SH-SY5Y (cell line): ENCODE measurements at regions not wholly inside any gene's neighbourhood (a gene's known extent, or its start where the extent isn't known, plus 50 kb on each side); places are given as distances from the start of the nearest gene placed in this dataset.

Experiments used
- GATA2 ChIP-seq: IDR thresholded peaks from 2 replicates; pipeline ENCODE4 v1.6.1; 2011; ENCODE audit warnings: mild to moderate bottlenecking, low read depth, low read length
- GATA3 ChIP-seq: IDR thresholded peaks from 2 replicates; pipeline ENCODE4 v1.6.1; 2011; ENCODE audit warnings: low read depth, mild to moderate bottlenecking, low read length, moderate library complexity

- TF ChIP-seq GATA2 = no peak
- no peak for TF ChIP-seq GATA3
Measured at GRCh38 chr4:141563723-141564122, 72.7 kb upstream of the IL15 start.
